Gastrocnemius medialis (tissue), 4 donors: ENCODE measurements at regions not wholly inside any gene's neighbourhood (a gene's known extent, or its start where the extent isn't known, plus 50 kb on each side); places are given as distances from the start of the nearest gene placed in this dataset.

Source experiments
- ATAC-seq, 2 donors: fragments of 150-250 bp; one replicate each; pipeline ENCODE4 v1.9.1; 2016
- DNase-seq, 2 donors: peaks; one replicate each; pipeline ENCODE4 v3.0.0-alpha.2; 2019
- H3K27ac ChIP-seq, 4 donors: fragments of 200-600 bp; sonication (generic); 1 replicate in 1 of 4; 2 replicates in 3 of 4; pipeline ENCODE4 v1.5.1; 2016 to 2018; ENCODE audit warnings: mild to moderate bottlenecking in 2 of 4, moderate library complexity in 1 of 4
- H3K27me3 ChIP-seq, 3 donors: fragments of 200-600 bp; sonication (generic) in 2 of 3; 1 replicate in 1 of 3; 2 replicates in 2 of 3; pipeline versions ENCODE4 v1.5.1 to v1.6.0; 2016 to 2019; ENCODE audit warnings: mild to moderate bottlenecking in 1 of 3, moderate library complexity in 1 of 3
- H3K36me3 ChIP-seq, 2 donors: fragments of 200-600 bp; sonication (generic) in 1 of 2; one replicate each; pipeline ENCODE4 v1.5.1; 2017 to 2018
- H3K4me1 ChIP-seq, 2 donors: fragments of 200-600 bp; sonication (generic) in 1 of 2; one replicate each; pipeline ENCODE4 v1.5.1; 2016 to 2017; ENCODE audit warnings: mild to moderate bottlenecking in 2 of 2
- H3K4me3 ChIP-seq, 4 donors: fragments of 200-600 bp; sonication (generic) in 3 of 4; 1 replicate in 1 of 4; 2 replicates in 3 of 4; pipeline ENCODE4 v1.5.1; 2016 to 2019; ENCODE audit warnings: mild to moderate bottlenecking in 2 of 4
- H3K9me3 ChIP-seq, 3 donors: fragments of 200-600 bp; sonication (generic) in 2 of 3; 1 replicate in 1 of 3; 2 replicates in 2 of 3; pipeline ENCODE4 v1.5.1; 2016 to 2019
- POLR2A ChIP-seq, 2 donors: fragments of 450-650 bp; IDR thresholded peaks; one replicate each; pipeline ENCODE4 v1.6.1; 2017; ENCODE audit warnings: antibody characterized with exemption in 2 of 2, mild to moderate bottlenecking in 2 of 2, moderate library complexity in 2 of 2
- in situ Hi-C, 4 donors: fragments of 200-750 bp; cut with MboI; loops; one replicate each; pipeline versions ENCODE4 v1.15.0 to v1.8.0; 2017; ENCODE audit warnings: low sequenced_read_pairs in 4 of 4
- intact Hi-C: fragments of 100-400 bp; cut with DNase I; formaldehyde crosslinking; loops from one replicate; pipeline ENCODE4 v1.15.1; 2023; ENCODE audit warnings: low total_unique reads
- TF ChIP-seq, protein P1 (sequence below), 5 experiments: fragments of 450-650 bp in 3 of 5; fragments of 200-600 bp in 2 of 5; sonication (generic) in 2 of 5; IDR thresholded peaks in 4 of 5; conservative IDR thresholded peaks in 1 of 5; 1 replicate in 4 of 5; 2 replicates in 1 of 5; pipeline ENCODE4 v1.5.1; 2016 to 2019; ENCODE audit warnings: antibody characterized with exemption in 5 of 5, mild to moderate bottlenecking in 3 of 5, moderate library complexity in 3 of 5

DNA sequence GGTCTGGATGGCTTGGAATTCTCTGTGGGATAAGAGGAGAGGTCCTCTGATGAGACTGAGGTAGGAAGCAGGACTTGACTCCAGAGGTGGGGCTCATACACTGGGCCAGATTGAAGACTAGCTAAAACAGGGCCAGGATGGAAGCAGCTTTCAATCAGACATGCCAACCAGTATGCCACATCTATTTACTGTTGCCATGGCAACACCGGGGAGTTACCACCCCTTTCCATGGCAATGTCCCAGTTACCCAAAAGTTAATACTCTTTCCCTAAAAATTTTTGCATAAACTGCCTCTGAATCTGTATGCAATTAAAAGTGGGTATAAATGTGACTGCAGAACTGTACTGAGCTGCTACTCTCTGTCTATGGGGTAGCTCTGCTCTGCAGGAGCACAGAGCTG lies 247.5 kb upstream of the ZBED5 start:
- no peaks in the 10 kb centered on the region for H3K36me3 ChIP-seq
- no peak for ATAC-seq
- in situ Hi-C loops: loop anchor here in 1 of 4 donors (25.0 kb wide), 1 partner anchor 107 kb away; no protein-coding TSS in a partner anchor
- H3K27ac ChIP-seq: no peak overlapping the region
- H3K9me3 ChIP-seq: no peaks in the 10 kb centered on the region
- TF ChIP-seq, protein P1, sequence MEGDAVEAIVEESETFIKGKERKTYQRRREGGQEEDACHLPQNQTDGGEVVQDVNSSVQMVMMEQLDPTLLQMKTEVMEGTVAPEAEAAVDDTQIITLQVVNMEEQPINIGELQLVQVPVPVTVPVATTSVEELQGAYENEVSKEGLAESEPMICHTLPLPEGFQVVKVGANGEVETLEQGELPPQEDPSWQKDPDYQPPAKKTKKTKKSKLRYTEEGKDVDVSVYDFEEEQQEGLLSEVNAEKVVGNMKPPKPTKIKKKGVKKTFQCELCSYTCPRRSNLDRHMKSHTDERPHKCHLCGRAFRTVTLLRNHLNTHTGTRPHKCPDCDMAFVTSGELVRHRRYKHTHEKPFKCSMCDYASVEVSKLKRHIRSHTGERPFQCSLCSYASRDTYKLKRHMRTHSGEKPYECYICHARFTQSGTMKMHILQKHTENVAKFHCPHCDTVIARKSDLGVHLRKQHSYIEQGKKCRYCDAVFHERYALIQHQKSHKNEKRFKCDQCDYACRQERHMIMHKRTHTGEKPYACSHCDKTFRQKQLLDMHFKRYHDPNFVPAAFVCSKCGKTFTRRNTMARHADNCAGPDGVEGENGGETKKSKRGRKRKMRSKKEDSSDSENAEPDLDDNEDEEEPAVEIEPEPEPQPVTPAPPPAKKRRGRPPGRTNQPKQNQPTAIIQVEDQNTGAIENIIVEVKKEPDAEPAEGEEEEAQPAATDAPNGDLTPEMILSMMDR (IDR thresholded peaks at IDR 0.05 in 4 of 5, conservative IDR thresholded peaks at IDR 0.05 in 1 of 5): no peak
- no peak for TF ChIP-seq POLR2A (IDR thresholded peaks at IDR 0.05)
- no peak overlapping the region for H3K4me3 ChIP-seq
- no peaks in the 10 kb centered on the region for H3K4me1 ChIP-seq
- intact Hi-C loops: no loop called here
- DNase-seq: no peak
- no peaks in the 10 kb centered on the region for H3K27me3 ChIP-seq

DNA sequence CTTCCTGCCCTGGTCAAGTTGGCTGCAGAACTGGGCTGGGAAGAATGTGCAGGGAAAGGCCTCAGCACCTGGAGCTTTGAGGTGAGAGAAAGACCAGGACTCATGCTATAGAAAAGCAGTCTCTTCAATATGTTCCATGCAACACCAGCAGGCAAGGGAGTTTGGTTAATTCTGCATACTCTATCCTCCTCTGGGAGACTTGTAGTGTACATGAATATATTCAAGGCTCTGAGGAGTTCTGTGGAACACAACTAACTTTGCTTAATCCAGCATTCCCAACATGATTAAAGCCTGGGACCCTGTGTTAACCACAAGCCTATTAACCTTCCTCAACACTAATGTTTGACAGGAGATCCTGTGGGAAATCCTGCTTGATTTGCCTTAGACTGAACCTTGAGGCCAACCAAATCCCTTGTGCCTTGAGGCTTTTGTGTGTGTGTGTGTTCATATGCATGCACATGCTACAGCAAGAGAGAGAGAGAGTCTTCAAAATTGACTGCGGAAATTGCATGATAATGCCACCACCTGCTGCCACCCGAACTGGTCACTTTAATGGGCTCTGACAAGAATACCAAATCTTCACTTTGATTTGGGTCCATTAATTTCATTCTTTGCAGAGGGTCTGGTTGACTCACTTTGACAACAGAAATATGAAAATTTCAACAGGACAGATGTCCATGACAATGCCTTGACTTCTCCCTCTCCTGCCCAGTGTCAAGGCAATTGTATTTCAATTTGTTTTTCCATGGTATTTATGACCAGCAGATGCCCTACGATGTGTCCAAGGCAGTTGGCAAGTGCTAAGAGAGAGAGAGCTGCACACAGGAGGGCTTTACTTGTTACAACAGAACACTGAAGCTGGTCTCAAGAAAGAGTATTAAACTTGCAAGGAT lies 238.2 kb upstream of the ZBED5 start:
- in situ Hi-C loops (no loop called here), intact Hi-C loops (no loop called here)
- Histone ChIP-seq H3K27ac (no peak overlapping the region), H3K4me1 (no peaks in the 10 kb centered on the region), H3K36me3 (no peaks in the 10 kb centered on the region), H3K9me3 (no peaks in the 10 kb centered on the region), H3K27me3 (no peaks in the 10 kb centered on the region), H3K4me3 (no peak overlapping the region)
- DNase-seq (no peak), ATAC-seq (no peak)
- TF ChIP-seq, protein P1 (IDR thresholded peaks at IDR 0.05 in 4 of 5, conservative IDR thresholded peaks at IDR 0.05 in 1 of 5): no peak
- no peak for TF ChIP-seq POLR2A (IDR thresholded peaks at IDR 0.05)

- in situ Hi-C loops: no loop called here
- no peaks in the 10 kb centered on the region for H3K36me3 ChIP-seq
- no peak for ATAC-seq
- H3K27me3 ChIP-seq: no peaks in the 10 kb centered on the region
- no peak overlapping the region for H3K27ac ChIP-seq
- no peaks in the 10 kb centered on the region for H3K4me1 ChIP-seq
- H3K4me3 ChIP-seq: no peak overlapping the region
- TF ChIP-seq POLR2A (IDR thresholded peaks at IDR 0.05): no peak
- TF ChIP-seq, protein P1 (IDR thresholded peaks at IDR 0.05 in 4 of 5, conservative IDR thresholded peaks at IDR 0.05 in 1 of 5): no peak
- intact Hi-C loops: no loop called here
- DNase-seq: no peak
- no peaks in the 10 kb centered on the region for H3K9me3 ChIP-seq
Measured at GRCh38 chr11:11090495-11090894, 232.6 kb upstream of the ZBED5 start.

- in situ Hi-C loops: no loop called here
- TF ChIP-seq POLR2A (IDR thresholded peaks at IDR 0.05): no peak
- TF ChIP-seq, protein P1 (IDR thresholded peaks at IDR 0.05 in 4 of 5, conservative IDR thresholded peaks at IDR 0.05 in 1 of 5): no peak
- no peaks in the 10 kb centered on the region for H3K27me3 ChIP-seq
- no peaks in the 10 kb centered on the region for H3K4me1 ChIP-seq
- intact Hi-C loops: no loop called here
- no peaks in the 10 kb centered on the region for H3K36me3 ChIP-seq
- no peak overlapping the region for H3K4me3 ChIP-seq
- no peak overlapping the region for H3K27ac ChIP-seq
- H3K9me3 ChIP-seq: no peaks in the 10 kb centered on the region
- ATAC-seq (no peak), DNase-seq (no peak)
Measured at GRCh38 chr11:11089805-11090204, 232.0 kb upstream of the ZBED5 start.
